AG04449 (cell line): ENCODE measurements at regions not wholly inside any gene's neighbourhood (a gene's known extent, or its start where the extent isn't known, plus 50 kb on each side); places are given as distances from the start of the nearest gene placed in this dataset.

ENCODE experiments used
- CTCF ChIA-PET: fragments of 350-600 bp; formaldehyde crosslinking; extraction: SDS; loops from one replicate; lab custom pipeline; 2021; ENCODE audit warnings: antibody characterized with exemption; lab: Yijun Ruan, JAX
- POLR2A ChIA-PET: fragments of 400-600, 350-600 bp; formaldehyde crosslinking; extraction: SDS; loops from one replicate; lab custom pipeline; 2020; ENCODE audit warnings: antibody characterized with exemption, inconsistent platforms; lab: Yijun Ruan, JAX
- DNase-seq: peaks from one replicate; pipeline ENCODE4 v3.0.0-alpha.2; 2010; ENCODE audit warnings: low read depth, low spot score
- H3K4me3 ChIP-seq: 2 replicates; pipeline ENCODE4 v1.5.1; 2011; ENCODE audit warnings: low read depth, mild to moderate bottlenecking, control low read depth, low read length
- TF ChIP-seq, protein P1 (sequence below): IDR thresholded peaks from one replicate; pipeline ENCODE4 v1.5.1; 2011; ENCODE audit warnings: mild to moderate bottlenecking, moderate library complexity, low read length, control low read depth, inconsistent platforms; ENCODE audit not compliant: insufficient read depth; ENCODE audit errors: missing control alignments

GRCh38 chr10:29140151-29140550 is 148.7 kb upstream of the LYZL1 start:
- DNase-seq, result no peak
- TF ChIP-seq, protein P1, sequence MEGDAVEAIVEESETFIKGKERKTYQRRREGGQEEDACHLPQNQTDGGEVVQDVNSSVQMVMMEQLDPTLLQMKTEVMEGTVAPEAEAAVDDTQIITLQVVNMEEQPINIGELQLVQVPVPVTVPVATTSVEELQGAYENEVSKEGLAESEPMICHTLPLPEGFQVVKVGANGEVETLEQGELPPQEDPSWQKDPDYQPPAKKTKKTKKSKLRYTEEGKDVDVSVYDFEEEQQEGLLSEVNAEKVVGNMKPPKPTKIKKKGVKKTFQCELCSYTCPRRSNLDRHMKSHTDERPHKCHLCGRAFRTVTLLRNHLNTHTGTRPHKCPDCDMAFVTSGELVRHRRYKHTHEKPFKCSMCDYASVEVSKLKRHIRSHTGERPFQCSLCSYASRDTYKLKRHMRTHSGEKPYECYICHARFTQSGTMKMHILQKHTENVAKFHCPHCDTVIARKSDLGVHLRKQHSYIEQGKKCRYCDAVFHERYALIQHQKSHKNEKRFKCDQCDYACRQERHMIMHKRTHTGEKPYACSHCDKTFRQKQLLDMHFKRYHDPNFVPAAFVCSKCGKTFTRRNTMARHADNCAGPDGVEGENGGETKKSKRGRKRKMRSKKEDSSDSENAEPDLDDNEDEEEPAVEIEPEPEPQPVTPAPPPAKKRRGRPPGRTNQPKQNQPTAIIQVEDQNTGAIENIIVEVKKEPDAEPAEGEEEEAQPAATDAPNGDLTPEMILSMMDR, result no peak
- no peak overlapping the region for H3K4me3 ChIP-seq
- ChIA-PET POLR2A (no interaction called here), CTCF (interaction anchor here (1.2 to 1.5 kb wide), 3 partner anchors 13 to 463 kb away, joined by 3 to 6 read pairs (median 4); partner anchors contain the start of gene BAMBI)

- TF ChIP-seq, protein P1, result no peak
- CTCF ChIA-PET, result interaction anchor here (1.0 to 1.5 kb wide), 4 partner anchors 10 to 477 kb away, joined by 3 to 6 read pairs (median 4); no protein-coding TSS in a partner anchor
- POLR2A ChIA-PET, result interaction anchor here (1.1 kb wide), 1 partner anchor 463 kb away, joined by 3 read pairs; the partner anchor contains the start of gene BAMBI
- DNase-seq, result peak; percentile 92
- H3K4me3 ChIP-seq, result no peak overlapping the region
These were observed 147.9 kb upstream of the LYZL1 start for GRCh38 chr10:29140991-29141390.

DNA sequence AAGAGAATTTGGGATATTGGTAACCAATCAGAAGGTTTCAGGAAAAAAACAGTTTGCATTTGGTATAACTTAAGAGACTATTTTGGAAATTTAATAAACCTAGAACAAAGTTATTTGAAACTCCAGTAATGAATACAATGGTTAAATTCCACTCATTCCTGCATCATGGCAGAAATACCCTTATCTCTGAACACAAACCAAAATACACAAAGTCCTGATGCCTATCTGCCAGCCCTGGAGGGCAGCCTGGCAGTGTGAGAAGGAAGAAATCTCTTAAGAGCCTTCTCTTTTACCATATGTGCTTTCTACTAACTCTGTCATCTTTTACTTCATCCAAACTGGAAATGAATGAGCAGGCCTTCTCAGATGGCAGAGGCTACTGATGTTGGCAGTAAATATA is 147.1 kb upstream of the LYZL1 start:
- TF ChIP-seq, protein P1, result no peak
- ChIA-PET POLR2A (interaction anchor here (1.1 kb wide), 1 partner anchor 464 kb away, joined by 3 read pairs; the partner anchor contains the start of gene BAMBI), CTCF (interaction anchor here (1.0 to 1.5 kb wide), 4 partner anchors 11 to 477 kb away, joined by 3 to 6 read pairs (median 4); no protein-coding TSS in a partner anchor)
- no peak overlapping the region for H3K4me3 ChIP-seq
- no peak for DNase-seq

DNA sequence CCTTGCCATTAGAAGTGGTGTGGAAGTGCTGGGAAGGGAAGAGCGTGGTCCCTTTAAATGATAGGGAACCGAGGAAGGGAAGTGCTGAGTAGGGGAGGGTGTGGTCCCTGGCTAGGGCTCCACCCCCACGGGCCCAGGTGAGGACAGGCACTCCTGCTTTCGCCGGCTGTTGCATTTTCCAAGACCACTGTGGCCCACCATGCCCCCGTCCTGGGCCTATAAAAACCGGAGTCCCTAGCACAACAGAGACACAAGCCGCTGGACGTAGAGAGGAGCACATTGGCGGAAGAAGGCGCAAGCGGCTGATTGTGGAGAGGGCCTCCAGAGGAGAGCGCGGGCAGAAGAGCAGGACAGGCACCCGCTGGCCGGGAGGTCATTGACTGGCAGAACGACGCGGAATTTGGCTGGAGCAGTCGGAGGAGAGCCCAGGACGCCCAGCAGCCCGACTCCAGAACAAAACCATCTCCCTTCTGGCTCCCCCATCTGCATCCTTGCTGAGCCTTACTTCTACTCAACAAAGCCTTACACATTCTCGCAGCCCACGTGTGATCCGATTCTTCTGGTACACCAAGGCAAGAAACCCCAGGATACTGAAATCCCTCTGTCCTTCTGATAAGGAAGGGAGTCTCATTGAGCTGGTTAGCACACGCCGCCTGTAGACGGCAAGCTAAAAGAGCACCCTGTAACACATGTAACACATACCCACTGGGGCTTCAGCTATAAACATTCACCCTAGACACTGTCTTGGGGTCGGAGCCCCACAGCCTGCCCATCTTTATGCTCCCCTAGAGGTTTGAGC is 146.2 kb upstream of the LYZL1 start:
- DNase-seq, result no peak
- ChIA-PET POLR2A (no interaction called here), CTCF (interaction anchor here (1.2 to 1.7 kb wide), 5 partner anchors 9 to 479 kb away, joined by 3 to 4 read pairs (median 4); no protein-coding TSS in a partner anchor)
- no peak overlapping the region for H3K4me3 ChIP-seq
- TF ChIP-seq, protein P1, result no peak

DNA sequence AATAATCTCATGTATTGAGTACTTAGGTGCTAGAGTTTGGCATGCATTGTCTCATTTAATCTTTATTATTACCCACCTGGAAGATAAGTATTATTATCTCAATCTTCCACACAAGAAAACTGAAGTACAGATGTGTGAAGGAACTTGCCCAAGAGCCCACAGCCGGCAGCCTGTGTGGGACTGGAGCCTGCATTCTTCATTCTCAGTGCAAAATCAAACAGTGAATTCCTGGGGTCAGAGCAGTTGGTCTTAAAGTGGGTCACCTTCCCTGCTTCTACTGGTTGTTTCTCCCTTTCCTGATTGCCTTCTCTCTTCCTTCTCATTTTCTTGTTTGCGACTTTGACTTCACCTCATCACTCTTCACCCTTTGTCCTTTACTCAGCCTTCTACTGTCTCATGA is 144.7 kb upstream of the LYZL1 start:
- CTCF ChIA-PET, result interaction anchor here (0.7 to 2.2 kb wide), 3 partner anchors 10 to 12 kb away, joined by 3 to 6 read pairs (median 4); no protein-coding TSS in a partner anchor
- POLR2A ChIA-PET, result no interaction called here
- no peak overlapping the region for H3K4me3 ChIP-seq
- no peak for DNase-seq
- TF ChIP-seq, protein P1, result no peak
